ENCODE measurements at regions not wholly inside any gene's neighbourhood (a gene's known extent, or its start where the extent isn't known, plus 50 kb on each side); places are given as distances from the start of the nearest gene placed in this dataset.

DNA sequence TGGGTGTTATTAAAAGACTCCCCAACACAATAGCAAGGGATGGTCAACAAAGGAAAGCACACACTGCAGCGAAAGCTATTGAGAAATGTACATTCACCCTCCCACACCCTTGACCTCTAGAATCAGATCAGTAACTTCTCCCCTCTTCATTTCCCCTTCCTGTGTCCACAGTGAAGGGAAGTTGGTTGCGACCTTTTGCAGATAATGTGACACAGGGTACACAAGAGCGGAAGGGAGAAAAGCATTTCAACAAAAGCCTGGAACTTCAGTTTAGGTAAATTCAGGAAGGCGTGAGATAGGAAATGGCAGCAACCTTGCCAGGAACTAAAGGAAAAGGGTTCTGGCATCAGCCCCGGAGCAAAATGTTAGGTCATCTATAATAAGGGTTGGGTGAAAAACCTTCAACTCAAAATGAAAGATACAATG is 899.8 kb downstream of the MCTP2 start (continued):
- TF ChIP-seq ZNF878 (CRISPR knock-in tag; IDR thresholded peaks at IDR 0.05) (no peak), GLI4 (CRISPR knock-in tag; IDR thresholded peaks at IDR 0.05; ENCODE audit: borderline replicate concordance) (no peak), PPARG (CRISPR knock-in tag; conservative IDR thresholded peaks at IDR 0.05) (no peak), DR1 (CRISPR knock-in tag; IDR thresholded peaks at IDR 0.05) (no peak), MXD4 (CRISPR knock-in tag; IDR thresholded peaks at IDR 0.05) (no peak), ZNF746 (CRISPR knock-in tag; IDR thresholded peaks at IDR 0.05) (no peak), GATAD1 (CRISPR knock-in tag; IDR thresholded peaks at IDR 0.05) (no peak), KDM5B (CRISPR knock-in tag; IDR thresholded peaks at IDR 0.05; ENCODE audit: borderline replicate concordance) (no peak)
- TF ChIP-seq, protein P1, sequence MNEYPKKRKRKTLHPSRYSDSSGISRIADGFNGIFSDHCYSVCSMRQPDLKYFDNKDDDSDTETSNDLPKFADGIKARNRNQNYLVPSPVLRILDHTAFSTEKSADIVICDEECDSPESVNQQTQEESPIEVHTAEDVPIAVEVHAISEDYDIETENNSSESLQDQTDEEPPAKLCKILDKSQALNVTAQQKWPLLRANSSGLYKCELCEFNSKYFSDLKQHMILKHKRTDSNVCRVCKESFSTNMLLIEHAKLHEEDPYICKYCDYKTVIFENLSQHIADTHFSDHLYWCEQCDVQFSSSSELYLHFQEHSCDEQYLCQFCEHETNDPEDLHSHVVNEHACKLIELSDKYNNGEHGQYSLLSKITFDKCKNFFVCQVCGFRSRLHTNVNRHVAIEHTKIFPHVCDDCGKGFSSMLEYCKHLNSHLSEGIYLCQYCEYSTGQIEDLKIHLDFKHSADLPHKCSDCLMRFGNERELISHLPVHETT (CRISPR knock-in tag; conservative IDR thresholded peaks at IDR 0.05): no peak

DNA sequence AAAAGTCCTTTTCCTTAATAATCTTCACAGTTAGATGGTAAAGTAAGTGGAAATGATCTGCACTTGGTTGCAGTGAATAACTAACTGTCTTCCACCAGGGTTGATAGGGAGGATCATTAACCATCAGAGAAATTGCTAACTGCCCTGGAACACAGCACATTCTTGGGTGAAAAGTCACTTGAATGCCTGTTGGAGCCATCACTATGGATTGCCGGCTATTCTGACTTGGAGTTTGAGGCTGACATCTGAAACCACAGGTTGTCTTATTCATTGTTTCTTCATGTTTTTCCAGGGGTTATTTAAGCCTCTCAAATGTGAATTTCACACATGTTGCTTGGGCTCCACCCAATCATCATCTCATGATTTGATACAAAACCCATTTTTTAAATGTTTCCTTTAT is 901.4 kb downstream of the MCTP2 start:
- Histone ChIP-seq H2AFZ (ENCODE audit: low read length) (no peak overlapping the region), H3K79me2 (ENCODE audit: insufficient read depth, low read length) (no peaks in the 10 kb centered on the region), H3K27me3 (ENCODE audit: control insufficient read depth in 1 of 2, insufficient read depth in 2 of 2, low read length in 2 of 2) (no peaks in the 10 kb centered on the region; a peak in 1 of 5 replicates), H3K4me2 (ENCODE audit: low read depth, low read length) (no peak overlapping the region), H3K4me3 (replicated peaks in 1 of 3; ENCODE audit: insufficient read depth in 1 of 3, low read depth in 2 of 3, low read length in 3 of 3) (no peak overlapping the region), H3K36me3 (replicated peaks in 1 of 2; ENCODE audit: control insufficient read depth in 1 of 2, insufficient read depth in 2 of 2, low read length in 2 of 2) (no peaks in the 10 kb centered on the region), H3K9ac (ENCODE audit: insufficient read depth, low read depth, low read length) (no peak overlapping the region), H3K4me1 (ENCODE audit: insufficient read depth, low read length) (no peaks in the 10 kb centered on the region), H3K27ac (ENCODE audit: extremely low read length, insufficient read depth, low read length) (no peak overlapping the region), H3K9me3 (ENCODE audit: low read length) (peaks cover 97% of the 10 kb centered on the region), H4K20me1 (ENCODE audit: insufficient read depth, low read length) (no peaks in the 10 kb centered on the region)
- FAIRE-seq (no peak), ATAC-seq (no peak), DNase-seq (ENCODE audit: low spot score) (no peak)
- ChIA-PET CTCF (ENCODE audit: low intra/inter-chr PET ratio, low total read pairs) (no interaction called here), POLR2A (no interaction called here)
- 14% methylated on average over 1 of the region's 1 CpG for WGBS (ENCODE audit: low lambda C conversion rate)
- in situ Hi-C loops (cut with HindIII; ENCODE audit: extremely low pct_ligation_motif_present, low pct_unique_long_range_greater_than_20kb): no loop called here
- intact Hi-C loops (cut with micrococcal nuclease; ENCODE audit: unreplicated experiment): no loop called here
- no TSS peak for BruUV-seq (replicated peaks)
- TF ChIP-seq, protein P2, sequence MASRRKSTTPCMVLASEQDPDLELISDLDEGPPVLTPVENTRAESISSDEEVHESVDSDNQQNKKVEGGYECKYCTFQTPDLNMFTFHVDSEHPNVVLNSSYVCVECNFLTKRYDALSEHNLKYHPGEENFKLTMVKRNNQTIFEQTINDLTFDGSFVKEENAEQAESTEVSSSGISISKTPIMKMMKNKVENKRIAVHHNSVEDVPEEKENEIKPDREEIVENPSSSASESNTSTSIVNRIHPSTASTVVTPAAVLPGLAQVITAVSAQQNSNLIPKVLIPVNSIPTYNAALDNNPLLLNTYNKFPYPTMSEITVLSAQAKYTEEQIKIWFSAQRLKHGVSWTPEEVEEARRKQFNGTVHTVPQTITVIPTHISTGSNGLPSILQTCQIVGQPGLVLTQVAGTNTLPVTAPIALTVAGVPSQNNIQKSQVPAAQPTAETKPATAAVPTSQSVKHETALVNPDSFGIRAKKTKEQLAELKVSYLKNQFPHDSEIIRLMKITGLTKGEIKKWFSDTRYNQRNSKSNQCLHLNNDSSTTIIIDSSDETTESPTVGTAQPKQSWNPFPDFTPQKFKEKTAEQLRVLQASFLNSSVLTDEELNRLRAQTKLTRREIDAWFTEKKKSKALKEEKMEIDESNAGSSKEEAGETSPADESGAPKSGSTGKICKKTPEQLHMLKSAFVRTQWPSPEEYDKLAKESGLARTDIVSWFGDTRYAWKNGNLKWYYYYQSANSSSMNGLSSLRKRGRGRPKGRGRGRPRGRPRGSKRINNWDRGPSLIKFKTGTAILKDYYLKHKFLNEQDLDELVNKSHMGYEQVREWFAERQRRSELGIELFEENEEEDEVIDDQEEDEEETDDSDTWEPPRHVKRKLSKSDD (CRISPR knock-in tag; IDR thresholded peaks at IDR 0.05; ENCODE audit: low read depth): no peak
- TF ChIP-seq, protein P3, sequence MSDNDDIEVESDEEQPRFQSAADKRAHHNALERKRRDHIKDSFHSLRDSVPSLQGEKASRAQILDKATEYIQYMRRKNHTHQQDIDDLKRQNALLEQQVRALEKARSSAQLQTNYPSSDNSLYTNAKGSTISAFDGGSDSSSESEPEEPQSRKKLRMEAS (IDR thresholded peaks at IDR 0.05): no peak
- TF ChIP-seq HOXA9 (CRISPR knock-in tag; IDR thresholded peaks at IDR 0.05; ENCODE audit: borderline replicate concordance) (no peak), KLF15 (CRISPR knock-in tag; IDR thresholded peaks at IDR 0.05; ENCODE audit: borderline replicate concordance) (no peak), MAFG (CRISPR knock-in tag; IDR thresholded peaks at IDR 0.05) (no peak), ATF7 (IDR thresholded peaks at IDR 0.05) (no peak), ATF7 (CRISPR knock-in tag; IDR thresholded peaks at IDR 0.05) (no peak)
